ENCODE measurements at regions not wholly inside any gene's neighbourhood (a gene's known extent, or its start where the extent isn't known, plus 50 kb on each side); places are given as distances from the start of the nearest gene placed in this dataset.

GRCh38 chr6:48840896-48841295, 622.2 kb downstream of the MMUT start:
- Histone ChIP-seq H3K9ac (ENCODE audit: control insufficient read depth, extremely low read depth, insufficient read depth, low read length) (no peak overlapping the region), H3K9me3 (ENCODE audit: control insufficient read depth, low read depth, low read length) (no peaks in the 10 kb centered on the region), H3K79me2 (ENCODE audit: control insufficient read depth, insufficient read depth, low read length) (no peaks in the 10 kb centered on the region), H3K36me3 (ENCODE audit: control insufficient read depth in 2 of 2, extremely low read depth in 1 of 2, insufficient read depth in 2 of 2, low read length in 2 of 2) (no peaks in the 10 kb centered on the region), H3K4me3 (ENCODE audit: control insufficient read depth in 2 of 3, extremely low read depth in 1 of 3, insufficient read depth in 2 of 3, low read depth in 1 of 3, low read length in 3 of 3) (no peak overlapping the region), H3K4me1 (ENCODE audit: control insufficient read depth, extremely low read depth, insufficient read depth, low read length) (peaks cover 4% of the 10 kb centered on the region), H3K4me2 (ENCODE audit: control insufficient read depth, extremely low read depth, insufficient read depth, low read depth, low read length) (no peak overlapping the region), H4K20me1 (ENCODE audit: control insufficient read depth, extremely low read depth, insufficient read depth, low read length) (no peaks in the 10 kb centered on the region), H3K27ac (ENCODE audit: control insufficient read depth, insufficient read depth, low read length) (no peak overlapping the region), H3K9me1 (ENCODE audit: control insufficient read depth, extremely low read depth, insufficient read depth, low read length) (no peaks in the 10 kb centered on the region), H3K27me3 (ENCODE audit: control insufficient read depth, extremely low read depth, insufficient read depth, low read length) (no peaks in the 10 kb centered on the region), H2AFZ (ENCODE audit: control insufficient read depth, low read length) (no peak overlapping the region)
- FAIRE-seq (no peak), DNase-seq (ENCODE audit: low read depth, low spot score) (no peak)
- dilution Hi-C loops (cut with MboI; ENCODE audit: extremely low pct_ligation_motif_present, low sequenced_read_pairs): no loop called here
- TF ChIP-seq, protein P1, sequence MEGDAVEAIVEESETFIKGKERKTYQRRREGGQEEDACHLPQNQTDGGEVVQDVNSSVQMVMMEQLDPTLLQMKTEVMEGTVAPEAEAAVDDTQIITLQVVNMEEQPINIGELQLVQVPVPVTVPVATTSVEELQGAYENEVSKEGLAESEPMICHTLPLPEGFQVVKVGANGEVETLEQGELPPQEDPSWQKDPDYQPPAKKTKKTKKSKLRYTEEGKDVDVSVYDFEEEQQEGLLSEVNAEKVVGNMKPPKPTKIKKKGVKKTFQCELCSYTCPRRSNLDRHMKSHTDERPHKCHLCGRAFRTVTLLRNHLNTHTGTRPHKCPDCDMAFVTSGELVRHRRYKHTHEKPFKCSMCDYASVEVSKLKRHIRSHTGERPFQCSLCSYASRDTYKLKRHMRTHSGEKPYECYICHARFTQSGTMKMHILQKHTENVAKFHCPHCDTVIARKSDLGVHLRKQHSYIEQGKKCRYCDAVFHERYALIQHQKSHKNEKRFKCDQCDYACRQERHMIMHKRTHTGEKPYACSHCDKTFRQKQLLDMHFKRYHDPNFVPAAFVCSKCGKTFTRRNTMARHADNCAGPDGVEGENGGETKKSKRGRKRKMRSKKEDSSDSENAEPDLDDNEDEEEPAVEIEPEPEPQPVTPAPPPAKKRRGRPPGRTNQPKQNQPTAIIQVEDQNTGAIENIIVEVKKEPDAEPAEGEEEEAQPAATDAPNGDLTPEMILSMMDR (optimal IDR thresholded peaks at IDR 0.05 in 1 of 3, IDR thresholded peaks at IDR 0.05 in 1 of 3, conservative IDR thresholded peaks at IDR 0.05 in 1 of 3; ENCODE audit: extremely low read depth in 1 of 3, insufficient read depth in 2 of 3, low read length in 3 of 3): no peak
- TF ChIP-seq EZH2 (IDR thresholded peaks at IDR 0.05; ENCODE audit: low read length): no peak

- no peaks in the 10 kb centered on the region for H4K20me1 ChIP-seq (ENCODE audit: control insufficient read depth, extremely low read depth, insufficient read depth, low read length)
- dilution Hi-C loops (cut with MboI; ENCODE audit: extremely low pct_ligation_motif_present, low sequenced_read_pairs): no loop called here
- DNase-seq (ENCODE audit: low read depth, low spot score) (no peak), FAIRE-seq (no peak)
- TF ChIP-seq, protein P1 (optimal IDR thresholded peaks at IDR 0.05 in 1 of 3, IDR thresholded peaks at IDR 0.05 in 1 of 3, conservative IDR thresholded peaks at IDR 0.05 in 1 of 3; ENCODE audit: extremely low read depth in 1 of 3, insufficient read depth in 2 of 3, low read length in 3 of 3): no peak
- no peak for TF ChIP-seq EZH2 (IDR thresholded peaks at IDR 0.05; ENCODE audit: low read length)
- H3K4me2 ChIP-seq (ENCODE audit: control insufficient read depth, extremely low read depth, insufficient read depth, low read depth, low read length): no peak overlapping the region
- H3K27ac ChIP-seq (ENCODE audit: control insufficient read depth, insufficient read depth, low read length): no peak overlapping the region
- no peak overlapping the region for H3K4me3 ChIP-seq (ENCODE audit: control insufficient read depth in 2 of 3, extremely low read depth in 1 of 3, insufficient read depth in 2 of 3, low read depth in 1 of 3, low read length in 3 of 3)
- H3K4me1 ChIP-seq (ENCODE audit: control insufficient read depth, extremely low read depth, insufficient read depth, low read length): peaks cover under 1% of the 10 kb centered on the region
- no peak overlapping the region for H3K9ac ChIP-seq (ENCODE audit: control insufficient read depth, extremely low read depth, insufficient read depth, low read length)
- no peaks in the 10 kb centered on the region for H3K27me3 ChIP-seq (ENCODE audit: control insufficient read depth, extremely low read depth, insufficient read depth, low read length)
- H3K79me2 ChIP-seq (ENCODE audit: control insufficient read depth, insufficient read depth, low read length): no peaks in the 10 kb centered on the region
- no peaks in the 10 kb centered on the region for H3K9me3 ChIP-seq (ENCODE audit: control insufficient read depth, low read depth, low read length)
- no peak overlapping the region for H2AFZ ChIP-seq (ENCODE audit: control insufficient read depth, low read length)
- H3K9me1 ChIP-seq (ENCODE audit: control insufficient read depth, extremely low read depth, insufficient read depth, low read length): no peaks in the 10 kb centered on the region
- no peaks in the 10 kb centered on the region for H3K36me3 ChIP-seq (ENCODE audit: control insufficient read depth in 2 of 2, extremely low read depth in 1 of 2, insufficient read depth in 2 of 2, low read length in 2 of 2)
Measured at GRCh38 chr6:48839206-48839605, 623.8 kb downstream of the MMUT start.

Data from keratinocyte (primary cell).